Islet precursor cell (in vitro differentiated cells): ENCODE measurements at regions not wholly inside any gene's neighbourhood (a gene's known extent, or its start where the extent isn't known, plus 50 kb on each side); places are given as distances from the start of the nearest gene placed in this dataset.
A peak's percentile ranks its signal among the peaks of the same experiment; 100 is the strongest.
"Not testable (repeated sequence)": the region's sequence is repeated elsewhere in the genome, so short reads cannot be mapped to it uniquely, and the experiment has no call there.

ENCODE experiments used
- DNase-seq: peaks from one replicate; pipeline ENCODE4 v3.0.0-alpha.2; 2018

DNA sequence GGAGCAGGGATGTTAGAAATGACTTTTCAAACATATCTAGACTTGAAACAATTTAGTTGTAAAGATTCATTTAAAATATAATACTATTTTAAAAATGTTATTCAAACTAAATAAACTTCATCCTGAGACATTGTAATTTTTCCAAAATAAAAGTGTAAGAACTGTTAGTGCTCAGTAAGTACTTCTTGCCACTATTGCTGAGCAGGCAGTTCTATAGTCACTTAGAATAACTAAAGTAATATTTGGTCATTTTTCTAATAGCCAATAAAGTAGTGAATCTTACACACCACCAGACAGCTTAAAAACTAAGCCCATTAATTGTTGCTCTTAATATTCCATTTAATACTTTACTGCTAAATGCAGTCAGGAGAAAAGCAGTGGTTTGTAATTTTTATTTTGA lies 1120.0 kb upstream of the CDH10 start:
- no peak for DNase-seq

DNA sequence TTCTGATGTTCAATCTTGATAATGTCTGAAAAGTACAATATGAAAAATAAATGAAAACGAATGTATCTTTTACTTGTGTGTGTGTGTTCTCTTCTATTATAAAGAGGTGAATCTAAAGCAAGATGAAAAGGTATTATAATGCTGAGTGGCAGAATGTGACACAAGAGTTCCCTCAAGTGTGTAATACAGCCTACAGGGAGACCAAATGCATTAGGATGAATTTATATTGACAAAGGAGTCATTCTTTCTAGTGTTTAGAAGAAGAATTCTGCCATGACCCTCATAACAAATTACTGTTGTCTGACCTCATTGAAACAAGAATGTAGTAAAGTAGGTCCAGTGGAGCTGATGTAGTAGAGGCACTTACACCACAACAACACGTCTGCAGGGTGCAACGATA lies 1119.0 kb upstream of the CDH10 start:
- no peak for DNase-seq

DNA sequence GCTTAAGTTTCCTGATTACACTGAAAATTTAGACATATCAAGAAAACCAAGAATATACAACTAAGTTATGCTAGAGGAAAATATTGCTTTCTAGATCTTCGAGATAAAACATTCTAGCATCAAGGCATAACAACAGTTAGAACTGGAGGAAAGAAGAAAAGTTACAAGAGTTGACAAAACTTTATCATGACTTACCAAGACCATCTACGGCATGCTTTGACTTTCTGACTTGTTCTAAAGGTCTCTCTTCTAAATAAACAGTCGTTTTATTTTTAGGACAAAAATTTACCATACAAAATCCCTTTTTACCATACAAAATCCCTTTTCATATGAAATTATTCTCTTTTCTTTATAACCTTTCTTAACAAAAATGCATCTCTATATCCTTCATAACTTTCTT lies 1110.1 kb upstream of the CDH10 start:
- DNase-seq, result no peak

DNA sequence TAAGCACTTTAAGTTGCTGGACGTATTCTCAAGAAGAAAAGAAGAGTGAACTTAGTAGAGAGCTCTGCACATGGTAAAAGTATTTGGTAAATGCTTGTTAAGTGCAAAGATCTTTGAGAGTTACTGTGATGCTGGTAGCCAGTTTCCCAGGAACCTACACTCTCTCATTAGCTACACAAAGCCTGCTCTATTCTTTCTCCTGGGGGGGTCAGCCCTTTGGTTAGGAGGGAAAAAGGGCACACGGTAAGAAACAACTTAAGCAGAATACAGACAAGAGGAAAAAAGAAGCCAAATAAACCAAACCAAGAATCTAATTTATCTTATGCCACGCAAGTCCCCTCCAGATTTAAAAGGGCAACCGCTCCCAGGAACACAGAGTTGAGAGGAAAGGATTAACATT lies 1100.1 kb upstream of the CDH10 start:
- peak; percentile 46 for DNase-seq

DNA sequence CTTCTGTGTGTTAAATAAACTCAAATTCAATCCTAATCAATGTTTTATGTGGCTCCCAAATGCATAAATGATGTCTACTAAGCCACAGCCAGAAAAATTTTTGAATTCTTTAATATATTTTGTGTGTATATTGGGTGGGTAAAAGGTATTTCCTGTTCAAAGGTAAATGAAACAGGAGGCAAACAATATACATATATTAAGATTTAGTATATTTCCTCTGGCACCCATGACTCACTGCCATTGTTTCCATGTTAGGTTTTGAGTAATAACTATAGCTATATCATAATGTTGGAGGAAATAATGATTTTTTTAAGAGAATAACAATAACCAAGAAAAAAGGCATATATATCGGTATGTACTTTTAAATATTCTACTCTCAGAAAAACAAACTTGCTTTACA lies 1071.9 kb upstream of the CDH10 start:
- no peak for DNase-seq

DNA sequence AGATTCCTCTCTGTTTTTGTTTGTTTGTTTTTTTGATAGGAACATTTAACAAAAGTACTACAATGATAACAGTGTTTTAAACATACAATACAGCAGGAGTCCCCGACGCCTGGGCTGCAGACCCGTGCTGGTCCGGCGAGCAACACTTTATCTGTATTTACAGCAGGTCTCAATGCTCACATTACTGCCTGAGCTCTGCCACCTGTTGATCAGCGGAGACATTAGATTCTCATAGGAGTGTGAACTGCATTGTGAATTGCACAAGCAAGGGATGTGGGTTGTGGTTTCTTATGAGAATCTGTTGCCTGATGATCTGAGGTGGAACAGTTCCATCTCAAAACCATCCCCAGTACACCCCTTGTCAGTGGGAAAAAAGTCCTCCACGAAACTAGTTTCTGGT lies 1068.5 kb upstream of the CDH10 start:
- no peak for DNase-seq

DNA sequence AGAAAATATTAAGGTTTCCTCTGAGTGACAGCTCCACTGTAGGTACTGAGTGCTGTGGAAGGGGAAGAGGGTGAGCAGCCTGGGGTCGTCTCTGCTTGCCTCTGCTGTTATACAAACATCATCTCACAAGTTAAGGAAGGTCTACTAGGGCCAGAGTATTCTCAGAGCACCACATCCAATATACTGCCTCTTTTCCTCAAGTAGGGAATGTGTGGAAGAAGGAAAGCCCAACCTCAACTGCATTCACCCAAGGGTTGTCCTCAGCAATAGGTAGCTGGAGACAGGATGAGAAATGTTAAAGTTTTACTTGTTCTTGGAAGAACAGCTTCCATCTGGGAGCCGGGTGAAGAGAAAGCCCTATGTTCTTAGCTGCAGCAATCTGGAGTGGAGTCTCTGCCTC lies 1062.3 kb upstream of the CDH10 start:
- no peak for DNase-seq

DNA sequence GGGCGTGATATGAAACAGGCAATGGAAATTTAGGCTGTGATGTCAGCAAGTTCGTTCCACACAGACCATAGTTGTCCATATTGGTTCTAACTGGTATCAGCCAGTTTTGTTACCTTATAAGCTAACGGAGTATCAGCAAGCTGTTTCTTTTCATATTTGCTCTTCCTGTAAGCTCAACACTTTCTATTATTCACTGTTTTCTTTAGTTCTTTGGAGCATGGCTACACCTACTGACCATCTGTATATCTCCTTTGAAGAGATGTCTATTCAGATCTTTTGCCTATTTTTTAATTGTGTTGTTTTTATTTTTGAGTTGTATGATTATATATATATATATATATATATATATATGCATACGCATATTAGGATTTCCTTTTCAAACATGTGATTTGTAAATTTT lies 1057.2 kb upstream of the CDH10 start:
- no peak for DNase-seq

DNA sequence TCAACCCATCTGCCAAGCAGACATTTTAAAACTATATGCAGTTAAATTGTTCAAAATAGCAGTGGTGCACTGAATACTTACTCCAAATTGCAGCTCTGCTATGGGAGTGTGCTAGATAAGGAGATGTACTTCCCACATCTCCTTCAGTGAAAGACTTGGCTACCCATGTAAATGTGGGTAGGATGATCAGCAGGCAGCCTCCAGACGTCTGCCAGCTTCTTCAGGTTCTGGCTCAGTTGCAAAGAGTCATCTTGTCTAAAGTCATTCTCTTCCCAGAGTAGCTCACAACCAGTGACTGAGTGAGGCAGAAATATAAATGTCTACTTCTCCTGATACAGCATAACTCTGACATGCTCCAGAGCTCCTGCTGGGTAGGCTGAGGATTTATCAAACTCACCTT lies 1050.0 kb upstream of the CDH10 start:
- no peak for DNase-seq

DNA sequence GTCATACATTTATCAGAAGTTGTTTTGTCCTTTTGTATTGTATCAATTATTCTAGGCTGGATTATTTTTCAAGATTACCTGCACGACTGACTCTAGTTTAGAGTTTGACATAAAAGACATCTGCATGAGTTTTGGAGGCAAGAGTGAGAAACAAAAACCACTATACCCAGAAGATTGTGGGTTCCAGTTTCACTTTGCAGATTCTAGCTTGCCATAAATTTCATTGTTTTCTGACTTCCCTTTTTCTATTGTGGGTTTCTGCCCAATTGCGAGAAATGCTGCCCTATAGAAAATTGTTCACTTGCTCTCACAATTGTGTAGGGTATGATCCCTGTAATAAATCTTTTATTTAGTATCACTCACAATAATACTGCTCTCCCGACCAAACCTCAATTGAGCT lies 1043.4 kb upstream of the CDH10 start:
- no peak for DNase-seq

DNA sequence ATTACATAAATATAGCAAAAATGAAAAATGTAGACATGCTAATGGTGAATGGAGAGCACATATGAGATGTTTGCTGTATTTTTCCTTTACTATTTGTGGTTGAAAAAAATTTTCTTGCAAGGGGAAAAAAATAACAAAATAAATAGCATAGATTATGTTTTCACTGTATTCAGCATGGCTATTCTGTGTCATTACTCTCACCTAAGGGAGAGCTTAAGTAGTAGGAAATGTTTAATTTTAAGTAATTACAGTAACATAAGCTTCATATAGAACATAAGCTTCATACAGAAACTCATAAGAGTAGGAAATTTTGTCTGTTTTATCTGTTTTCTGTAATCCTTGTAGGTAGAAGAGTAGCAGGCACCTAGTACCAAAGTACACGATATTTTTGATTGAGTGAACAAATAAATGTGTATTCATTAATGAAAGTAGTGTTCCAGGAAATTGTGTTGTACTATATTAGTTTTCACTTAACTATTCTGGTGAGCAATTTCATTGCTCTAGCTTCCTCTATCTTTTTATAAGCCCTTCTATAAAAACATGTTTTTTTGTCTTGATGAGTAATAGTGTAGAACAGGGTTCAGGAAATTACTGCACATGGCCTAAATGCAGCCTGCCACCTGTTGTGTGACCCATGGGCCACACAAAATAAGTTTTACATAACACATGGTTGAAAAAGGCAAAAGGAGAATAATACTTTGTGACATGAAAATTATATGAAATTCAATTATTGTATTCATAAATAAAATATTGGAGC lies 1025.0 kb upstream of the CDH10 start:
- DNase-seq, result no peak

DNA sequence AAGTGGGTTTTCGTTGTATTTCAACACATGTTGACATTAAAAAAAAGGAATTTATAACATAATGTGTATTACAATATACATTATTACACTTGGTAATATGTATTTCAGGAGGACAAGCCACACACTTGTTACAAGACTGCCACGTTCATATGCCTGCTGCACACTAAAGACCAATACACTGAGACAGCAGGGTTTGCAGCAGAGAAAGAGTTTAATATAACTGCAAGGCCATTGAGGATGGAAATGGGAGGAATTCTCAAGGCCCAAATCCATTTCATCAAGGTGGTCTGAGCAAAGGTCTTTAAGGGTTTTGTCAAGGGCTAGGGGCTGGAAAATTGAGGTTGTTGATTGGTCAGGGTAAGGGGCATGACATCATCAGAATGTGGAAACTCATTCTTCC lies 1017.8 kb upstream of the CDH10 start:
- no peak for DNase-seq

DNA sequence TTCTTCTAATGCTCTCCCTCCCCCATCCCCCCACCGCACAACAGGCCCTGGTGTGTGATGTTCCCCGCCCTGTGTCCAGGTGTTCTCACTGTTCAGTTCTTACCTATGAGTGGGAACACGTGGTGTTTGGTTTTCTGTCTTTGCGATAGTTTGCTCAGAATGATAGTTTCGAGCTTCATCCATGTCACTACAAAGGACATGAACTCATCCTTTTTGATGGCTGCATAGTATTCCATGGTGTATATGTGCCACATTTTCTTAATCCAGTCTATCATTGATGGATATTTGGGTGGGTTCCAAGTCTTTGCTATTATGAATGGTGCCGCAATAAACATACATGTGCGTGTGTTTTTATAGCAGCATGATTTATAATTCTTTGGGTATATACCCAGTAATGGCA lies 1005.5 kb upstream of the CDH10 start:
- not testable (repeated sequence) for DNase-seq

DNA sequence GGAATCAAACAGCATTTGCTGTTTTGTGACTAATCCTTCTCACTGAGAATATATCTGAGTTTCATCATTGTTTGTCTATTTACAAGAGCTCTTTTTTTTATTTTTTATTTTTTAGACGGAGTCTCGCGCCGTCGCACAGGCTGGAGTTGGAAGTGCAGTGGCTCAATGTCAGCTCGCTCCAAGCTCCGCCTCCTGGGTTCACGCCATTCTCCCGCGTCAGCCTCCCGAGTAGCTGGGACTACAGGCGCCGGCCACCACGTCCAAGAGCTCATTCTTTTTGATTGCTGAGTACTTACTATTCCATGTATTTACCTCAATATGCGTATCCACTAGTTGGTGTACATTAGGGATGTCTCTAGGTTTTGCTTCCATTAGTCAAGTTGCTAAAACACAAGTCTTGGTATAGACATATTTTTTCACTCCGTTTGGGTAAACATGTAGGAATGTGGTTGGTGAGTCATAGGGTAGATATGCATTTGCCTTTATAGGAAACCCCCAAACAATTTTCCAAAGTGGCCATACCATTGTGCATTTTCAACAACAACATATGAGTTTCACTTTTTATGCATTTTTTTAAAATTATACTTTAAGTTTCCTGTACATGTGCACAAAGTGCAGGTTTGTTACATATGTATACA lies 1005.0 kb upstream of the CDH10 start:
- DNase-seq, result no peak

DNA sequence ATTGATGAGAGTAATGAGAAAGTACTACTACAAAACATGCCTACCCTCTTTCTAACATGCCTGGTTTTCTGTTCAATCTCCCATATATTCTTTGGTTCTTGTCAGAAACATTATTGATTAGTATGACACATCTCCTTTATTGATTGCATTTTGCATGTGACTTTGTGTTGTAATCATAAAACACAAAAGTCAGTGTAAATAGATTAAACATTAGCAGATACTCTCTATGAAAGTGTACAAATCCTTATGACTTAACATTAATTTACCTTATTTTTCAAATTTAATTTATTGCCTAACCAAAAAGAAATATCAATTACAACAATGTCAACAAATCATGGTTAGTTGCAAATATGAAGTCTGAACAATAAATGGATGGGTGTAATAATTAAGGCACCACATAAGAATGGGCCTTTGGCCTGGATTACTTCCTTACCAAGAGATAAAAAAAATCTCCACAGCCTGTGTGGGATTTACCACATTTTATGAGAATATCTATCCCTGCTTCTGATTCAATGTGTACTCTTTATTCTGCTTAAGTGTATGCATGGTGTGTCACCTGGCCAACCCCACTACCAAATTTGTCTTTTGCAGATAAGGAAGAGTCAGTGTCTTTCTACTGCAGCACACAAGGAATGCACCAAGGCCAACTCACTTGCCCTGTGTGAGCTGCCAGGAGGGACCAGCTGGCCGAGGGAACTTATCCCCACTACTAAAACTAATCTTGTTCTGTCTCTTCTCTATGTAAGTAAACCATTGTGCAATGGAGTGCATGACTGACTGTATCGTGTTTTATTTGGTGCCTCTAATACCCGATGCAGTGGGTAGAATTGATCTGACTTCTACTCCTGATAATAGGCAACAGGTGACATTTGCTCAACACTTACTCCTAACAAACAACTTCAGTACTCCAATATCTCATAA lies 1001.9 kb upstream of the CDH10 start:
- DNase-seq, result no peak

DNA sequence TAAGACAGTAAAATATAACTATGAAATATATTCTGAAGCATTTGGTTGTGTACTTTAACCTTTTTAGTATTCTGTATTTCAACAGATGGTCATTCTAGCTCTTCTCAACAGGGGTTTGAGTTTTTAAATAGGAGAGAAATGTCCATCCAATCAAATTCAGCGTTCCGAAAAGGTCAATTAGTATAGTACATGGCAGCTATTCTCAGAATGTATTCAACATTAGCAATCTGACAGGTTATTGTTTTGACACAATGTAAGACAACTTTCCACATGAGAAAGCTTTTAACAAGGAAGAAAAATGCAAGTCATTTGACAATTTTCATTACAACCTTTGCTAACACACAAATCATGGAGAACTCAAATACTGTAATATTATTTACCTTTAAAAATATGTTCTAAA lies 996.3 kb upstream of the CDH10 start:
- no peak for DNase-seq

DNA sequence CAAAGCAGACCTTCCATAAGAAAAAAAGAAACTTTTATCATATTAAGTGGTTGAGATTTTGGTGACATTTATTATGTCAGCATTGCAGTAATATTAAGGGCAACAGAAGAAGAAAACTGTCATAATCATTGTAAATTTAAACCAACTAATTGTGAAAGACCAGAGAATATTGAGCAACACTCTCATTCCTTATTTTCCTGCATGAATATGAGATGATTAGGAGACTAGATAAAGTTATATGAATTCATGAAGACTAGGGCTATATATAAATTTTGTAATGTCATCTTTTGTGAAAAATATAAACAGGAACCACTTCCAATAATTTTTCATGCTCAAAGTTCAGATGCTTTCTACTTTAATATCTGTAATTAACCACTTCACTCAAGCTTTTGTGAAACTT lies 974.5 kb upstream of the CDH10 start:
- DNase-seq, result no peak

DNA sequence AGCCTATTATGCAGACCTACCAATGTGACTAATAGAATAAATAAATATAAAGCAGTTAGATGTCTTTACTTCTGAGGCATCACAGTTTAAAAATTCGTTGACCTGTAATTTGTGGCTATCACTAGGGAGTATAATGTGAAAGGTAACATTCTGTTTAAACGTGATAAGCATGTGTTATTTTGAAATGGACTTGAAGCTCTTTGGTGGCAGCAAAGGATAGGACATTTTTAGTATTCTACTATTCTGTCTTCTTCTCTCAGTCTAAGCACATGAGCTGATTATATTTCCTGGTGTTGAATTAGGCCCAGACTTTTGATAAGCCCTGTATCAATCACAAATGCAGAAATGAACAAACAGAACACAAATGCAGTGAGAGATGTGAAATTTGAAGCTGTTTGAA lies 974.0 kb upstream of the CDH10 start:
- no peak for DNase-seq

DNA sequence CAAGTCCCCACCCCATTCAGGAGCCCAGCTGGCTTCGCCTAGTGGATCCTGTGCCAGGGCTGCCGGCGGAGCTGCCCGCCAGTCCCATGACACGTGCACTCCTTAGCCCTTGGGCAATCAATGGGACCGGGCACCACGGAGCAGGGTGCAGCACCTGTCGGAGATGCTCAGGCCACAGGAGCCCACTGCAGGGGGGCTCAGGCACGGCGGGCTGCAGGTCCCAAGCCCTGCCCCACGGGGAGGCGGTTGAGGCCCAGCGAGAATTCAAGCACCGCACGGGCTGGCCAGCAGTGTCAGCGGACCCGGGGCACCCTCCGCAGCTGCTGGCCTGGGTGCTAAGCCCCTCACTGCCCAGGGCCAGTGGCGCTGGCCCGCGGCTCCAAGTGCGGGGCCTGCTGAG lies 969.7 kb upstream of the CDH10 start:
- no peak for DNase-seq

DNA sequence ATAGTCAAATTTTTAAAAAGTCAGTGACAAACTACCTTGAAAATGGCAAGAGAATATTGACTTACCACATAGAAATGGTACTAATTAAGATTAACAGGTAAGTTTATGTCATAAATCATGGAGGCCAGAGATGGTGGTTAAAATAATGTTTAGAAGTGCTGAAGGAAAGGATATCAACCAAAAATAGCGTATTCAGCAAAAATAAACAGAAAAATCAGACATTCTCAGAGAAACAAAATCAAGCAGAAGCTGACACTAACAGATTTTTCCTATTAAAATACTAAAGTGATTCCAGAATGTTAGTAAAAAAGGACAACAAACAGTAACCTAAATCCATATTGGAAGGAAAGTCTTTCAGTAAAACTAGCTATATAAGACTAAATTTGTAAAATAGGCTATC lies 959.9 kb upstream of the CDH10 start:
- DNase-seq, result no peak

DNA sequence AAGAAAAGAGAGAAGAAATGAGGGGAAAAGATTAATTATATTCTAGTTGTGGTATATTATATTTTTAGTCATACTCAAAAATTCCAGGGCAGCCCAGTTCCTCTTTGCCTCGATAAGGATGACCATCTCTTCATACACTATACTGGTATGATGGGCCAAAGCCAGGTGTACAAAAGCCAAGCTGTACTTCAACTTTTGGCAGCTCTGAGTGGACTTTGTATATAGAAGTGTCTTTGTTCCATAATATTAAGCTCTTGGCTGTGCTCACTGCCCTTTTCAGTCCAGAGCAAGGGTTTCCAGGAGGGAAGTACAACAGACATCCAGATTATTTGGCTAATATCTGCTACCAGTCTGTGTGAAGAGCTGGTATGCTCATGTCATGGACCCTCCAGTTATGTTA lies 934.3 kb upstream of the CDH10 start:
- DNase-seq, result no peak

DNA sequence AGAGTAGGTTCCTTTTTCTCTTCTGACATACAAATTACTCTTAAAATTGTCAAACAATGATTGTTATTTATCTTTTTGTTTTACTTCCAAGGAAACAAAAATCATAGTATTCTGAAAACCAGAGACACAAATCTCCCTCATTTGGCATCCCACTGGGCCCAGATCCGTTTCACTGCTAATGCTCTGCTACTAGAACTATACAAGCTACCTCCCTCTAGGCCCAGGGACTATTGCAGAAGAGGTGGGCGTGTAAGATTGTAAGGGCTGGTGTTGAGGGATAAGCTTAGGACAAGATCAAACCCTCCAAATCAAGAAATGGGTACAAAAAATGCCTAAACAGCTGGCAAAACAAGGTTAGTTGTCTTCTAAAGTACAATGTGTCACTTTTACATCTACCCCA lies 928.9 kb upstream of the CDH10 start:
- no peak for DNase-seq

DNA sequence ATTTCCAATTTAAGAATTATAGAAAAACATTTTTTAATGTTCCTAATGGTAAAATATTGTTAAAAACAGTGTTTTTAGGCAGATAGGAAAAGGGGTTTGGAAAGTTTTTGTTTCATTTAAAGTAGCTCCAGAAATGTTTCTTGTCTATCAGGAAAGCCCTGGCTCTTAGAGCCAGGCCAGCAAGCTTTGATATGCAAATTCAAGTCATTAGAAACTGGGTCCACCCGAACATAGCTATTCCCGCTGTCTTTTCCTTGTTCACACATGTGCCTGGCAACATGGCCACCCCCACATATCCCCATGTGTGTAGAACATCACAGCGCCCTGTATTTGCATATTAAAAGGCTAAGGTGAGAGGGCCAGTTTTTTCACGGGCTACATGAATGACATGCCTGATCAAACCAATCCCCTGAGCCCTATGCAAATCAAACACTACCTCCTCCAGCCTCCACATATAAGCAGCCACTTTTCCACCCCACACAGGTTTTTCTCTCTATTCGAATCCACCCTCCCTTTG lies 925.3 kb upstream of the CDH10 start:
- DNase-seq, result no peak
